T-helper 2 cell treated with Interferon-gamma antibody and Interleukin-4, amounts not matched to agents 5 μg/mL and 100 μg/mL, for 36 hours (primary cell): ENCODE measurements at regions not wholly inside any gene's neighbourhood (a gene's known extent, or its start where the extent isn't known, plus 50 kb on each side); places are given as distances from the start of the nearest gene placed in this dataset.

Experiments used
- DNase-seq: peaks from one replicate; pipeline ENCODE4 v3.0.0; 2021; ENCODE audit warnings: low spot score
- H3K27ac Mint-ChIP-seq: one replicate; pipeline ENCODE4 v1.8.0; 2021; ENCODE audit warnings: mild to moderate bottlenecking, mixed read lengths
- H3K27me3 Mint-ChIP-seq: one replicate; pipeline ENCODE4 v1.8.0; 2021; ENCODE audit warnings: low read depth, mixed read lengths
- H3K36me3 Mint-ChIP-seq: one replicate; pipeline ENCODE4 v1.8.0; 2021; ENCODE audit warnings: low read depth, mixed read lengths
- H3K4me1 Mint-ChIP-seq: one replicate; pipeline ENCODE4 v1.8.0; 2021; ENCODE audit warnings: low read depth, mixed read lengths
- H3K4me3 Mint-ChIP-seq: one replicate; pipeline ENCODE4 v1.8.0; 2022; ENCODE audit warnings: mild to moderate bottlenecking, moderate library complexity, mixed read lengths
- H3K9me3 Mint-ChIP-seq: one replicate; pipeline ENCODE4 v1.8.0; 2021; ENCODE audit warnings: mixed read lengths

- no peaks in the 10 kb centered on the region for H3K27me3 Mint-ChIP-seq
- H3K27ac Mint-ChIP-seq = no peak overlapping the region
- DNase-seq = no peak
- no peaks in the 10 kb centered on the region for H3K4me1 Mint-ChIP-seq
- no peaks in the 10 kb centered on the region for H3K9me3 Mint-ChIP-seq
- H3K4me3 Mint-ChIP-seq = no peak overlapping the region
- no peaks in the 10 kb centered on the region for H3K36me3 Mint-ChIP-seq
Observed at GRCh38 chr6:67667637-67668422, 967.3 kb upstream of the ADGRB3 start.

GRCh38 chr6:67666177-67666964 lies 968.7 kb upstream of the ADGRB3 start:
- Mint-ChIP-seq H3K27ac (no peak overlapping the region), H3K36me3 (no peaks in the 10 kb centered on the region), H3K27me3 (no peaks in the 10 kb centered on the region), H3K4me1 (no peaks in the 10 kb centered on the region), H3K9me3 (no peaks in the 10 kb centered on the region), H3K4me3 (no peak overlapping the region)
- no peak for DNase-seq

GRCh38 chr6:67664942-67665341 lies 970.1 kb upstream of the ADGRB3 start:
- no peaks in the 10 kb centered on the region for H3K36me3 Mint-ChIP-seq
- H3K9me3 Mint-ChIP-seq = no peaks in the 10 kb centered on the region
- no peak overlapping the region for H3K4me3 Mint-ChIP-seq
- no peaks in the 10 kb centered on the region for H3K27me3 Mint-ChIP-seq
- H3K27ac Mint-ChIP-seq = no peak overlapping the region
- H3K4me1 Mint-ChIP-seq = no peaks in the 10 kb centered on the region
- DNase-seq = no peak

- no peak overlapping the region for H3K27ac Mint-ChIP-seq
- no peak for DNase-seq
- H3K4me3 Mint-ChIP-seq = no peak overlapping the region
- no peaks in the 10 kb centered on the region for H3K4me1 Mint-ChIP-seq
- H3K9me3 Mint-ChIP-seq = no peaks in the 10 kb centered on the region
- H3K27me3 Mint-ChIP-seq = no peaks in the 10 kb centered on the region
- no peaks in the 10 kb centered on the region for H3K36me3 Mint-ChIP-seq
Observed at GRCh38 chr6:67663105-67663895, 971.8 kb upstream of the ADGRB3 start.

- no peak overlapping the region for H3K27ac Mint-ChIP-seq
- no peak overlapping the region for H3K4me3 Mint-ChIP-seq
- peaks cover 7% of the 10 kb centered on the region for H3K9me3 Mint-ChIP-seq
- no peaks in the 10 kb centered on the region for H3K36me3 Mint-ChIP-seq
- no peaks in the 10 kb centered on the region for H3K4me1 Mint-ChIP-seq
- H3K27me3 Mint-ChIP-seq = no peaks in the 10 kb centered on the region
- DNase-seq = no peak
Observed at GRCh38 chr6:67653561-67653960, 981.5 kb upstream of the ADGRB3 start.

- Mint-ChIP-seq H3K27me3 (no peaks in the 10 kb centered on the region), H3K9me3 (no peaks in the 10 kb centered on the region), H3K27ac (no peak overlapping the region), H3K4me1 (no peaks in the 10 kb centered on the region), H3K36me3 (no peaks in the 10 kb centered on the region), H3K4me3 (no peak overlapping the region)
- DNase-seq = no peak
Observed at GRCh38 chr6:67646550-67646949, 988.5 kb upstream of the ADGRB3 start.

- Mint-ChIP-seq H3K36me3 (no peaks in the 10 kb centered on the region), H3K4me3 (no peak overlapping the region), H3K4me1 (no peaks in the 10 kb centered on the region), H3K27me3 (no peaks in the 10 kb centered on the region), H3K9me3 (peaks cover 3% of the 10 kb centered on the region), H3K27ac (no peak overlapping the region)
- DNase-seq = no peak
Observed at GRCh38 chr6:67643281-67643680, 991.8 kb upstream of the ADGRB3 start.

- no peaks in the 10 kb centered on the region for H3K27me3 Mint-ChIP-seq
- no peak overlapping the region for H3K4me3 Mint-ChIP-seq
- no peaks in the 10 kb centered on the region for H3K36me3 Mint-ChIP-seq
- H3K9me3 Mint-ChIP-seq = peaks cover 3% of the 10 kb centered on the region
- no peak overlapping the region for H3K27ac Mint-ChIP-seq
- no peaks in the 10 kb centered on the region for H3K4me1 Mint-ChIP-seq
- no peak for DNase-seq
Observed at GRCh38 chr6:67642582-67642981, 992.5 kb upstream of the ADGRB3 start.

GRCh38 chr6:67640484-67640883 lies 994.6 kb upstream of the ADGRB3 start:
- Mint-ChIP-seq H3K27ac (no peak overlapping the region), H3K27me3 (no peaks in the 10 kb centered on the region), H3K4me3 (no peak overlapping the region), H3K36me3 (no peaks in the 10 kb centered on the region), H3K4me1 (no peaks in the 10 kb centered on the region), H3K9me3 (peaks cover 3% of the 10 kb centered on the region)
- DNase-seq = no peak

GRCh38 chr6:67639161-67639560 lies 995.9 kb upstream of the ADGRB3 start:
- Mint-ChIP-seq H3K9me3 (peaks cover 3% of the 10 kb centered on the region), H3K4me3 (no peak overlapping the region), H3K27me3 (no peaks in the 10 kb centered on the region), H3K36me3 (no peaks in the 10 kb centered on the region), H3K4me1 (no peaks in the 10 kb centered on the region), H3K27ac (no peak overlapping the region)
- no peak for DNase-seq

GRCh38 chr6:67634199-67634598 lies 1000.9 kb upstream of the ADGRB3 start:
- Mint-ChIP-seq H3K27ac (no peak overlapping the region), H3K9me3 (peaks cover 3% of the 10 kb centered on the region), H3K36me3 (no peaks in the 10 kb centered on the region), H3K4me3 (no peak overlapping the region), H3K27me3 (no peaks in the 10 kb centered on the region), H3K4me1 (no peaks in the 10 kb centered on the region)
- DNase-seq = no peak

- Mint-ChIP-seq H3K9me3 (no peaks in the 10 kb centered on the region), H3K4me1 (no peaks in the 10 kb centered on the region), H3K27ac (no peak overlapping the region), H3K36me3 (no peaks in the 10 kb centered on the region), H3K27me3 (no peaks in the 10 kb centered on the region), H3K4me3 (no peak overlapping the region)
- DNase-seq = no peak
Observed at GRCh38 chr6:67633058-67633457, 1002.0 kb upstream of the ADGRB3 start.

- DNase-seq = no peak
- H3K36me3 Mint-ChIP-seq = no peaks in the 10 kb centered on the region
- H3K9me3 Mint-ChIP-seq = no peaks in the 10 kb centered on the region
- no peak overlapping the region for H3K4me3 Mint-ChIP-seq
- H3K27ac Mint-ChIP-seq = no peak overlapping the region
- no peaks in the 10 kb centered on the region for H3K27me3 Mint-ChIP-seq
- H3K4me1 Mint-ChIP-seq = no peaks in the 10 kb centered on the region
Observed at GRCh38 chr6:67630146-67630545, 1004.9 kb upstream of the ADGRB3 start.

- no peak overlapping the region for H3K27ac Mint-ChIP-seq
- no peaks in the 10 kb centered on the region for H3K4me1 Mint-ChIP-seq
- no peak for DNase-seq
- no peaks in the 10 kb centered on the region for H3K36me3 Mint-ChIP-seq
- H3K4me3 Mint-ChIP-seq = no peak overlapping the region
- no peaks in the 10 kb centered on the region for H3K27me3 Mint-ChIP-seq
- H3K9me3 Mint-ChIP-seq = no peaks in the 10 kb centered on the region
Observed at GRCh38 chr6:67629258-67629657, 1005.8 kb upstream of the ADGRB3 start.
